Breast epithelium (tissue), 4 donors: ENCODE measurements at regions not wholly inside any gene's neighbourhood (a gene's known extent, or its start where the extent isn't known, plus 50 kb on each side); places are given as distances from the start of the nearest gene placed in this dataset.
"Not testable (repeated sequence)": the region's sequence is repeated elsewhere in the genome, so short reads cannot be mapped to it uniquely, and the experiment has no call there.

Experiments
- DNase-seq, 2 donors: peaks; one replicate each; pipeline ENCODE4 v3.0.0-alpha.2; 2019; ENCODE audit warnings: low spot score in 2 of 2
- H3K27ac ChIP-seq, 2 donors: fragments of 200-600 bp; sonication (generic) in 1 of 2; one replicate each; pipeline ENCODE4 v1.5.1; 2016 to 2019; ENCODE audit warnings: mild to moderate bottlenecking in 1 of 2
- H3K27me3 ChIP-seq, 2 donors: fragments of 200-600 bp; sonication (generic) in 1 of 2; one replicate each; pipeline versions ENCODE4 v1.5.1 to v1.6.0; 2017 to 2019; ENCODE audit warnings: control low read depth in 1 of 2, mild to moderate bottlenecking in 1 of 2
- H3K36me3 ChIP-seq: fragments of 200-600 bp; one replicate; pipeline ENCODE4 v1.5.1; 2019
- H3K4me1 ChIP-seq, 2 donors: fragments of 200-600 bp; sonication (generic); one replicate each; pipeline ENCODE4 v1.5.1; 2016 to 2019; ENCODE audit warnings: control low read depth in 1 of 2
- H3K4me3 ChIP-seq, 3 donors: fragments of 200-600 bp; sonication (generic); 1 replicate in 2 of 3; 2 replicates in 1 of 3; pipeline ENCODE4 v1.5.1; 2016 to 2019; ENCODE audit warnings: mild to moderate bottlenecking in 3 of 3, moderate library complexity in 2 of 3
- H3K9me3 ChIP-seq, 2 donors: fragments of 200-600 bp; sonication (generic) in 1 of 2; one replicate each; pipeline ENCODE4 v1.5.1; 2016 to 2019; ENCODE audit warnings: control low read depth in 1 of 2
- POLR2A ChIP-seq: fragments of 450-650 bp; IDR thresholded peaks from one replicate; pipeline ENCODE4 v1.6.1; 2016; ENCODE audit warnings: antibody characterized with exemption, mild to moderate bottlenecking, moderate library complexity
- POLR2AphosphoS5 ChIP-seq, 3 donors: sonication (generic); formaldehyde crosslinking; IDR thresholded peaks; one replicate each; pipeline ENCODE4 v1.6.1; 2017; ENCODE audit warnings: antibody characterized with exemption in 3 of 3
- intact Hi-C: fragments of 100-400 bp; cut with DNase I; formaldehyde crosslinking; loops from one replicate; pipeline ENCODE4 v1.15.1; 2023; ENCODE audit warnings: low total_unique reads
- TF ChIP-seq, protein P1 (sequence below), 3 donors: fragments of 450-650 bp; IDR thresholded peaks; one replicate each; pipeline ENCODE4 v1.5.1; 2016 to 2017; ENCODE audit warnings: antibody characterized with exemption in 3 of 3, mild to moderate bottlenecking in 3 of 3, moderate library complexity in 3 of 3

DNA sequence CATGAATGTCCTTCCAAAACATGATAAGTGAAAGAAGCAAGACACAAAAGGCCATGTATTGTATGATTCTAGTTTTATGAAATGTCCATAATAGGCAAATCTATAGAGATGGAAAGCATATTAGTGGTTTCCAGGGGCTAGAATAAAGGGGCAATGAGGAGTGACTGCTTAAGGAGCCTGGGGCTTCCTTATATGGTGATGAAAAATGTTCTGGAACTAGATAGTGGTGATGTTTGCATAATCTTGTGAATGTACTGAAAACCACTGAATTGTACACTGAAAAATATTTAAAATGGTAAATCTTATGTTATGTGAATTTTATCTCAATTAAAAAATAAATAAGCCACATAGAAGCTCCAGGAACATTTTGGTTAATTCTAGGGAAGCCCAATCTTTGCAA lies 144.4 kb upstream of the ANKRD55 start:
- intact Hi-C loops, result no loop called here

DNA sequence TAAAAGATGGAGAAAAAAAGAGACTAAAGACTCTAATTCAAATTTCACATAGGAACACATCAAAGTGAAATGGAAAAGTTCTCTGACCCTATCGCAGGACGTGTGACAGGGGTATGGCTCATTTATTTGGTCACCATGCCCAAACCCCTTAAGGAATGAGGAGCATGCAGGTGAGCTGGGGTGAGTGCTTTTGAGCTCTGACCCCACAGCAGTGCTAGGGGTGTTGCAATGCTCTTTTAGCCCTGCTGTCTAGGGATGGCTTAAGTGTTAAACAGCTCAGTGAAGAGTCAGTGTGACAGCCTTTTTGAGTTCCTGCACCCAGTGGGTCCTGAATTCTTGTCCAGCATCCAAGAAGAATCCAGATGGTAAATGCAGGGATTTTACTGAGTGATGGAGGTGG lies 143.0 kb upstream of the ANKRD55 start:
- intact Hi-C loops, result no loop called here
- TF ChIP-seq POLR2A (no peak), POLR2AphosphoS5 (IDR thresholded peaks at IDR 0.05) (no peak)
- TF ChIP-seq, protein P1, sequence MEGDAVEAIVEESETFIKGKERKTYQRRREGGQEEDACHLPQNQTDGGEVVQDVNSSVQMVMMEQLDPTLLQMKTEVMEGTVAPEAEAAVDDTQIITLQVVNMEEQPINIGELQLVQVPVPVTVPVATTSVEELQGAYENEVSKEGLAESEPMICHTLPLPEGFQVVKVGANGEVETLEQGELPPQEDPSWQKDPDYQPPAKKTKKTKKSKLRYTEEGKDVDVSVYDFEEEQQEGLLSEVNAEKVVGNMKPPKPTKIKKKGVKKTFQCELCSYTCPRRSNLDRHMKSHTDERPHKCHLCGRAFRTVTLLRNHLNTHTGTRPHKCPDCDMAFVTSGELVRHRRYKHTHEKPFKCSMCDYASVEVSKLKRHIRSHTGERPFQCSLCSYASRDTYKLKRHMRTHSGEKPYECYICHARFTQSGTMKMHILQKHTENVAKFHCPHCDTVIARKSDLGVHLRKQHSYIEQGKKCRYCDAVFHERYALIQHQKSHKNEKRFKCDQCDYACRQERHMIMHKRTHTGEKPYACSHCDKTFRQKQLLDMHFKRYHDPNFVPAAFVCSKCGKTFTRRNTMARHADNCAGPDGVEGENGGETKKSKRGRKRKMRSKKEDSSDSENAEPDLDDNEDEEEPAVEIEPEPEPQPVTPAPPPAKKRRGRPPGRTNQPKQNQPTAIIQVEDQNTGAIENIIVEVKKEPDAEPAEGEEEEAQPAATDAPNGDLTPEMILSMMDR (IDR thresholded peaks at IDR 0.05), result no peak
- DNase-seq, result no peak
- Histone ChIP-seq H3K36me3 (no peaks in the 10 kb centered on the region), H3K9me3 (peaks cover 7 to 8% of the 10 kb centered on the region in 2 donors), H3K27me3 (no peaks in the 10 kb centered on the region), H3K27ac (no peak overlapping the region), H3K4me1 (no peaks in the 10 kb centered on the region), H3K4me3 (no peak overlapping the region)

More for the DNA sequence above, 144.4 kb upstream of the ANKRD55 start:
- Histone ChIP-seq H3K36me3 (no peaks in the 10 kb centered on the region), H3K9me3 (peaks cover 7 to 8% of the 10 kb centered on the region in 2 donors), H3K4me1 (no peaks in the 10 kb centered on the region), H3K27me3 (no peaks in the 10 kb centered on the region), H3K27ac (no peak overlapping the region), H3K4me3 (no peak overlapping the region)
- no peak for DNase-seq
- TF ChIP-seq POLR2AphosphoS5 (IDR thresholded peaks at IDR 0.05) (no peak), POLR2A (no peak)

DNA sequence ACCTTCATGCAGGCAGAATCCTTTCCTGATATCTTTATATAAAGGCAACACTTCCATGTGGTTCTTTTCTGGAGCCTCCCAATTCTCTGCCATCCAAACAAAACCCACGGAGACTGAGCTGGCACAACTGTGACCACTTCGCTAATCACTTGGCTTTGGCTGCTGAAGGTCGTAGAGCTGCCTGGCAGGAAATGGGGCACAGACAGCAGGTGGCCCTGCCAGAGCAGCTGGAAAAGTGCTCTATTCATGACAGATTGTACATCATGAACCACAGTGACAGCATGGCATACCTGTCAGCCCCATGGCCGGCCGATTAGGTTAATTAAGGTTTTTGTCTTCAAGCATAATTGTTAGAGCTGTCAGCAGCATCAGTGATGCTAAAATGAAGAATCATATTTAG lies 141.9 kb upstream of the ANKRD55 start:
- Histone ChIP-seq H3K4me3 (no peak overlapping the region), H3K36me3 (no peaks in the 10 kb centered on the region), H3K27ac (no peak overlapping the region), H3K9me3 (peaks cover 7 to 8% of the 10 kb centered on the region in 2 donors), H3K27me3 (no peaks in the 10 kb centered on the region), H3K4me1 (no peaks in the 10 kb centered on the region)
- DNase-seq, result no peak
- intact Hi-C loops, result no loop called here
- TF ChIP-seq POLR2AphosphoS5 (IDR thresholded peaks at IDR 0.05) (no peak), POLR2A (no peak)
- TF ChIP-seq, protein P1 (IDR thresholded peaks at IDR 0.05), result no peak

- H3K4me3 ChIP-seq, H3K27ac ChIP-seq, H3K4me1 ChIP-seq, DNase-seq, H3K36me3 ChIP-seq, intact Hi-C loops, H3K9me3 ChIP-seq, H3K27me3 ChIP-seq: not testable (repeated sequence)
Measured at GRCh38 chr5:56372491-56372890, 139.4 kb upstream of the ANKRD55 start.

DNA sequence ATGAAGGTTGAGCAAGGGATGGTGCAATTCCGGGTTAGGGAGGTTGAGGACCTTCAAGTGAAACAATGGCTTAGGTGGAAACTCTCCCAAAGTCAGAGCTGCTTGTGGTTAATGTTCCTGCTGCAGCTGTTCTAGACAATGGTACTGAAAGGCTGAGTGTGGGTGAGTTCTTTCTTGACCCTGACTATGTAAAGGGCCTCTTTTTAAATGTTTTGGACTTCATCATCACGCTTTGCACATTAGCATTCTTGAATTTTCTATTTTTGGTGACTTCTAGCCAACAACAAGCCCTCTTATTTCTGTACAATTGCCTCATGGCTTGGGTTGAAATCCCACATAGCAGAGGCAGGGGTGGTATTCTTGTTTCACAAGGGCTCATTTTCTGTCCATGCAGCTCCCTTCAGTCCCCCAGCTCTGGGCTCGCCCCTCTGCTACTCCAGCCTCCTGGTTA lies 136.3 kb upstream of the ANKRD55 start:
- Histone ChIP-seq H3K27me3 (no peaks in the 10 kb centered on the region), H3K36me3 (no peaks in the 10 kb centered on the region), H3K4me1 (no peaks in the 10 kb centered on the region), H3K9me3 (no peaks in the 10 kb centered on the region), H3K4me3 (no peak overlapping the region), H3K27ac (no peak overlapping the region)
- no peak for TF ChIP-seq POLR2A
- TF ChIP-seq POLR2AphosphoS5 (IDR thresholded peaks at IDR 0.05), result no peak
- TF ChIP-seq, protein P1 (IDR thresholded peaks at IDR 0.05), result no peak
- no peak for DNase-seq
- intact Hi-C loops, result no loop called here

DNA sequence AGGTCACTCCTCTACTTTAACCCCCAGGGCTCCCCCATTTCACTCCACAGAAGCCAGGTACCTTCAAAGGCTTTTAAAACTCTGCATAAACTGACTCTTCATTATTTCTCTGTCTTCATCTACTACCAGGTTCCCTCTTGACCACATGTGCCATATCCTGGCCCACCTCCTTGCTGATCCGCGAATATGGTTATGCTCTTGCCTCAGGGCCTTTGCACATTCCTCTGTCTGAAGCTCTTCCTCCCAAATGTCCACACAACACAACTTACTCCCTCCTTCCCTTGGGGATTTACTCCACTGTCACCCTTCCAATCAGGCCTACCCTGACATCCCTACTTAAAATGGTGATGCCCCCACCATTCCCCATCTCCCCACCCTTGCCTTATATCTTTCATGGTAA lies 134.6 kb upstream of the ANKRD55 start:
- intact Hi-C loops, result no loop called here
- H3K27me3 ChIP-seq, result no peaks in the 10 kb centered on the region
- no peak overlapping the region for H3K27ac ChIP-seq
- H3K4me1 ChIP-seq, result no peaks in the 10 kb centered on the region
- H3K36me3 ChIP-seq, result no peaks in the 10 kb centered on the region
- DNase-seq, result no peak
- H3K9me3 ChIP-seq, result no peaks in the 10 kb centered on the region
- TF ChIP-seq POLR2AphosphoS5 (IDR thresholded peaks at IDR 0.05), result no peak
- TF ChIP-seq, protein P1 (IDR thresholded peaks at IDR 0.05), result no peak
- TF ChIP-seq POLR2A, result no peak
- no peak overlapping the region for H3K4me3 ChIP-seq
